Body of pancreas (tissue), 4 donors: ENCODE measurements at regions not wholly inside any gene's neighbourhood (a gene's known extent, or its start where the extent isn't known, plus 50 kb on each side); places are given as distances from the start of the nearest gene placed in this dataset.

Experiments used
- CTCF ChIP-seq, 7 experiments: fragments of 450-650 bp in 4 of 7; fragments of 200-600 bp in 3 of 7; sonication (generic) in 3 of 7; IDR thresholded peaks; one replicate each; pipeline ENCODE4 v1.5.1; 2016 to 2019; ENCODE audit warnings: antibody characterized with exemption in 7 of 7
- POLR2A ChIP-seq, 3 donors: fragments of 450-650 bp; IDR thresholded peaks; one replicate each; pipeline ENCODE4 v1.6.1; 2016; ENCODE audit warnings: antibody characterized with exemption in 3 of 3, mild to moderate bottlenecking in 2 of 3

GRCh38 chr20:11212272-11212671, 538.5 kb upstream of the JAG1 start:
- TF ChIP-seq POLR2A (IDR thresholded peaks at IDR 0.05) (no peak), CTCF (IDR thresholded peaks at IDR 0.05) (no peak)
